ENCODE measurements at regions not wholly inside any gene's neighbourhood (a gene's known extent, or its start where the extent isn't known, plus 50 kb on each side); places are given as distances from the start of the nearest gene placed in this dataset.

DNA sequence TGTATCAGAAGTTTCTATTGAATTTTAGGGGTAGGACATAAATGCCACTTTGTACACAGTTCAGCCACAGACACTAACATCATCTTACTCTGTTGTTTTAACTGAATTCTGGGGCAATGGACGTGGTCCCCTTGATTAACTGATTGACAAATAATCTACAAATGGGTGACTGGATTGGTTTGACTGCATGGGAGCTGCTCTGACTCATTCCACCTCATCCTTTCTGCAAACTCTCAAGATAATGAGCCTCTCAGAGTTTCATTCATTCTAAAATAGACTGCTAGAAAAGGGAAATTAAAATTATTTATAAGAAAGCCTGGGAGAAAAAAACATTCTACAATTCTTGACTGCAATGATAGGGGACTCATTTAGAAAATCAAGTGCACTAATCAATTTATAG, 570.4 kb upstream of the SEL1L start:
- TF ChIP-seq CTCF (IDR thresholded peaks at IDR 0.05), result no peak
- Histone ChIP-seq H3K9me3 (no peaks in the 10 kb centered on the region), H3K27ac (no peak overlapping the region), H3K27me3 (no peaks in the 10 kb centered on the region), H3K4me1 (no peaks in the 10 kb centered on the region), H3K4me3 (no peak overlapping the region), H3K36me3 (no peaks in the 10 kb centered on the region)
- no peak for ATAC-seq
- WGBS, 2 donors, result 18 to 22% methylated on average over 1 of the region's 1 CpG
- no peak for DNase-seq
- intact Hi-C loops (cut with DNase I), result no loop called here
- FAIRE-seq, result no peak

GRCh38 chr14:82112210-82112839, 578.7 kb upstream of the SEL1L start:
- no peak for ATAC-seq
- WGBS, 2 donors, result 13 to 17% methylated on average over 1 of the region's 1 CpG
- no peak for FAIRE-seq

DNA sequence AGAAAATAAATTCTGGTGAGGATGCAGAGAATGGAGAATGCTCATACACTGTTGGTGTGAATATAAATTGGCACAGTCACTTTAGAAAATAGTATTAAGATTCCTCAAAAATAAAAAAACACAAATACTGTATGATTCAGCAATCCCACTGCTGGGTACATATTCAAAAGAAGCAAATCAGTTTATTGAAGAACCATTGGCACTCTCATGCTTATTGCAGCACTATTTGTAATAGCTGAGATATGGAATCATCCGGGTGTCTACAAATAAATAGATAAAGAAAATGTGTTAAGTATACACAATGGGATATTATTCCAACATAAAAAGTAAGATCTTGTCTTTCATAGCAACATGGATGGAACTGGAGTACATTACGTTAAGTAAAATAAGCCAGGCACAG, 579.4 kb upstream of the SEL1L start:
- no peak overlapping the region for H3K27ac ChIP-seq
- FAIRE-seq (no peak), ATAC-seq (no peak), DNase-seq (no peak)
- H3K4me3 ChIP-seq, result no peak overlapping the region
- TF ChIP-seq CTCF (IDR thresholded peaks at IDR 0.05), result no peak
- no peaks in the 10 kb centered on the region for H3K27me3 ChIP-seq
- no peaks in the 10 kb centered on the region for H3K4me1 ChIP-seq
- intact Hi-C loops (cut with DNase I), result no loop called here
- H3K9me3 ChIP-seq, result no peaks in the 10 kb centered on the region
- H3K36me3 ChIP-seq, result no peaks in the 10 kb centered on the region
- 61 to 69% methylated on average over 2 of the region's 2 CpGs for WGBS, 2 donors

More at GRCh38 chr14:82112210-82112839, 578.7 kb upstream of the SEL1L start:
- DNase-seq, result no peak
- Histone ChIP-seq H3K4me3 (no peak overlapping the region), H3K27me3 (no peaks in the 10 kb centered on the region), H3K36me3 (no peaks in the 10 kb centered on the region), H3K4me1 (no peaks in the 10 kb centered on the region), H3K9me3 (no peaks in the 10 kb centered on the region), H3K27ac (no peak overlapping the region)
- TF ChIP-seq CTCF (IDR thresholded peaks at IDR 0.05), result no peak
- intact Hi-C loops (cut with DNase I), result no loop called here

DNA sequence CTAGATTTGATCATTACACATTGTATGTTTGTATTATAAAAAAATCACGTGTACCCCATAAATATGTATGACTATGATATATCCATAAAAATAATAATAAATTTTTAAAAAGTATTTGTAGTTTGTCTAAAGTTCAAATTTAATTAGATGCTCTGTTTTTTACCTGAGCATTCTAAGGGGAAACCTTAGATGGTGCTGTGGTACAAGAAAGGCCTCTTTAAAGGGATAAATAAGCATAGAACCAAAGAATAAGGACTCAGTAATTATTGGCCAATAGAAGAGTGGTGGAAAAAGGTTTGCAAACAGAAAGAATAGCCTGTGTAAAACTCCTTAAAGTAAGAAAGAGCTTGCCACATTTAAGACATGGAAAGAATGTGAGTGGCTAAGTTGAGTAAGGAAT, 580.1 kb upstream of the SEL1L start:
- Histone ChIP-seq H3K4me3 (no peak overlapping the region), H3K36me3 (no peaks in the 10 kb centered on the region), H3K9me3 (no peaks in the 10 kb centered on the region), H3K4me1 (no peaks in the 10 kb centered on the region), H3K27ac (no peak overlapping the region), H3K27me3 (no peaks in the 10 kb centered on the region)
- WGBS, 2 donors, result 39 to 61% methylated on average over 1 of the region's 1 CpG
- ATAC-seq (no peak), FAIRE-seq (no peak), DNase-seq (no peak)
- intact Hi-C loops (cut with DNase I), result no loop called here
- no peak for TF ChIP-seq CTCF (IDR thresholded peaks at IDR 0.05)

DNA sequence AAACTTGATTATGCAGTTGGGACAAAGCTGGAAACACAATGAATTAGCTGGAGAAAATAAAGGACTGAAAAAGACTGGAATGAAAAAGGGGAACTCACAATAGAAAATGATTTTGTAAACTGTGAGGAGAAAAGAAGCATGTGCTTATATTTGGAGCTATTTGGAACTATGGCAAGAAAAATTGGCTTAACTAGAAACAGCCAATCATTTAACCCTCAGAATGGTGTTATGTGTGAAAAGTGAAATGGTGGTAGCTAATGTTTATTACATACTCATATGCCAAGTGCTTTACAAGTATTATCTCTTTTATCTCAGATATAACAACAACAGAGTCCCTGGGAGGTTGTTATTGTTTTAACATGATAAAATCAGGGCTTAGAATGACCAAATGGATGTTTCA, 583.1 kb upstream of the SEL1L start:
- no peak overlapping the region for H3K4me3 ChIP-seq
- no peaks in the 10 kb centered on the region for H3K27me3 ChIP-seq
- intact Hi-C loops (cut with DNase I), result no loop called here
- no peaks in the 10 kb centered on the region for H3K9me3 ChIP-seq
- DNase-seq, result no peak
- H3K36me3 ChIP-seq, result no peaks in the 10 kb centered on the region
- no peaks in the 10 kb centered on the region for H3K4me1 ChIP-seq
- H3K27ac ChIP-seq, result no peak overlapping the region
- TF ChIP-seq CTCF (IDR thresholded peaks at IDR 0.05), result no peak
- FAIRE-seq, result no peak
- no peak for ATAC-seq
